NCI-H146 treated with DMSO at 0.1 percent for 48 hours (cell line): ENCODE measurements at regions not wholly inside any gene's neighbourhood (a gene's known extent, or its start where the extent isn't known, plus 50 kb on each side); places are given as distances from the start of the nearest gene placed in this dataset.

Source experiments
- DNase-seq: peaks from one replicate; lab custom pipeline; 2025; ENCODE audit not compliant: unreplicated experiment; lab: John Stamatoyannopoulos, UW

- no peak for DNase-seq
Measured at GRCh38 chr15:97456521-97457202, 503.8 kb upstream of the ARRDC4 start.

DNA sequence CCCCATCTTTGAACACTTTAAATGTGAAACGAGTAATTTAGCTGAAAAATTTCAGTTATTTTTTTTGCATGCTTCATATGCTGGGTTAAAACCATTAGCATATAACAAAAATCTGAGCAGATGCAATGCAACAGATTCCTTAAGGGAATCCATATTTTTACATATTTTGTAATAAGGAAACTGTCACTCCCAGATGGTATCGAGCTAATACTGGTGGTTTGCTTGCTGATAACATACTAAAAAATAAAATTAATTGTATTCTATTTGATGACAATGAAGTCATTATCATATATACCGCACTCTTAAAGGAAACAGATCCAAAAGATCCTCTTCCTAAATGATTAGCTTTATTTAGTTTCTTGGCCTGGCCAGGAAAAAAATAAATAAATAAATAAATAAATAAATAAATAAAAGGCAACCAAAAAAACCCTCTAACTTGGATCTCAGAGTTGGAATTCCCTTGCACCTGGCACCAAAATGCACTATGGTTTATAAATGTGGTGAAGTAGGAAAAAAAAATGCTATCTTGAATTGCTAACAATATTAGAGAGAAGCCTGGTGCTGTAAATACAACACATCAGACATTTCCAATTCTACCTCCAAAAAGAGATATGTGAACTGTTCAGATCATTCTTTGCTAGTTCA lies 503.2 kb upstream of the ARRDC4 start:
- DNase-seq: no peak

DNA sequence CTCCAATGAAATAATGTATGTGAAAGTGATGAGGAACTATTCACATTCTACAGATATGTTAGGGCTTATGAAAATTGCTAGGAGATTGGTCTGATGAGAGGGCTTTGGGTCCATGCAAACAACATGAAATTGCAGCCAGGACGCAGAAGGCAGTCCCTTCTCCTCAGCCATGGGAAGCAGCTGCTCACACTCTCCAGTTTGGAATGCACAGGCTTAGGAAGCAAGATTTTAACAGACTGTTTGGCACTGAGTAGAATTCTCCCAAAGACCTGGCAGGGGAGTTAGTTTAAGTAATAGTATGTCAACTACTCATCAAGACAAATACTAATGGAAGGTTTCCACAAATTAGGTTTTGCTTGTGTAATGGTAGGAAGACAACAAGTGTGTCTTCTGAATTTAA lies 500.7 kb upstream of the ARRDC4 start:
- no peak for DNase-seq

DNA sequence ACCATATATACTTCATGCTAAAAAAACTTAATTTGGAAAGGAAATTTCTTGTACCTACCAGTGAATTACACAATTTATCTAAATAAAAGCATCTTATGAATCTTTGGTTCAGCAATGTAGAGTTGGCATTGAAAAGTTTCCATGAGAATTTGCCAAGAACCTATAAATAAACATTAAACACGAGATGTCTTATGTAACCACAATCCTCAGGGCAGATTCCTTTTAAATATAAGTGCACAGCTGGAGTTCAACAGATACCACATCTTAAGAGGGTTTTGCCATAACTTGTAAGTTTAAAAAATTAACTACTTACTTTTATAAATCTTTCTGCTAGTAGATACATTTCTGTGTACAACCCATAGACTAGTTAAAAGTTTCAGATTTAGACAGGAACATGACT lies 499.3 kb upstream of the ARRDC4 start:
- no peak for DNase-seq

DNA sequence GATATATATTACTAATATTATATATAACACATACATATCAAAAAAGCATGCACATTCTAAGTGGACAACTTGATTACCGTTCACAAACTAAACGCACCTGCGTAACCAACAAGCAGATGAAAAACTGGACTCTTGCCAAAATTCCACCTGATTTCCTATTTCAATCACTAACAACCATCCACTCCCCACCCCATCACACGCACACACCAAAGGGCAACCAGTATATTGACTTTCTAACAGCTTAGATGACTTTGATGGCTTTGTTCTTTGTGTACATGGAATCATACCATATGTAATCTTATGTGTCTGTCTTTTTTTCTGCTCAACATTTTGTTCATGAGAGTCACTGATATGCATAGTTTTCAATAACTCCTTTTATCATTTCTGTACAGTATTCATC lies 496.8 kb upstream of the ARRDC4 start:
- DNase-seq: no peak

DNA sequence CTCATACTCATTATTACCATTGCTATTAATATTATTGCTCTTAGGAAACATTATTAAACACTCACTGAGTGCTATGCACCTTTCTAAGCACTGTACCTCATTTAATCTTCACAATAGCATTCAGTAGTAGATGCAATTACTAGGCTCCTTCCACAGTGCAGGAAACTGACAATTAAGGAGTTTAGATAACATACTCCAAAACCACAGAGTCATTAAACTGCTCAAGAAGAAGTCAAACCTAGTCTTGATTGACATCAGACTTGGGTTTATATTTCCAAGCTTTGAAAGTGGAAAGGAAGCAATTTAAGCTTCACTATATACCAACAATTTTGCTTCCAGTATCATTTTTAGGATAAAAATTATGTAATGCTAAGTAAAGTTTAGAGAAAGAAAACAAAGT lies 490.1 kb upstream of the ARRDC4 start:
- no peak for DNase-seq

GRCh38 chr15:97473627-97474026 lies 486.9 kb upstream of the ARRDC4 start:
- DNase-seq: no peak

DNA sequence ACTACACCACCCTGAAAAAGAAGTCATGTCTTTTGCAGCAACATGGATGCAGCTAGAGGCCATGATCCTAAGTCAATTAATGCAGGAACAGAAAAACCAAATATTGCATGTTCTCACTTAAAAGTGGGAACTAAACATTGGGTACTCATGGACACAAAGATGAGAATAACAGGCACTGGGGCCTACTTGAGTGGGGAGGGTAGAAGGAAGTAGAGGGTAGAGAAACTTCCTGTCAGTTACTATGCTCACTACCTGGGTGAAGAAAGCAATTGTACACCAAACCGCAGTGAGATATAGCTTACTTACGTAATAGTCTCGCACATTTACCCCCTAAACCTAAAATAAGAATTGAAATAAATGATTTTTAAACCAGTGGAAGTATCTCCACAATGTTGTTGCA lies 480.5 kb upstream of the ARRDC4 start:
- no peak for DNase-seq

GRCh38 chr15:97482521-97482920 lies 478.0 kb upstream of the ARRDC4 start:
- DNase-seq: no peak

DNA sequence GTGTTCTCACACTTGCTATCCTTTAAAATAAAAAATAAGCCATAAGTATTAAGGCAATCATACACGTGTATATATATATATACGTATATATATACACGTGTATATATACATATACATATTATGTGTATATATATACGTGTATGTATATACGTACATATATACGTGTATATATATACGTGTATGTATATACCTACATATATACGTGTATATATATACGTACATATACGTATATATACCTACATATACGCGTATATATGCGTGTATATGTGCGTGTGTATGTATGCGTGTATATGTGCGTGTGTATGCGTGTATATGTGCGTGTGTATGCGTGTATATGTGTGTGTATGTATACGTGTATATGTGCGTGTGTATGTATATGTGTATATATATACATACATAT lies 477.3 kb upstream of the ARRDC4 start:
- no peak for DNase-seq

- DNase-seq: no peak
Measured at GRCh38 chr15:97490429-97490828, 470.1 kb upstream of the ARRDC4 start.

GRCh38 chr15:97501291-97501690 lies 459.2 kb upstream of the ARRDC4 start:
- no peak for DNase-seq

DNA sequence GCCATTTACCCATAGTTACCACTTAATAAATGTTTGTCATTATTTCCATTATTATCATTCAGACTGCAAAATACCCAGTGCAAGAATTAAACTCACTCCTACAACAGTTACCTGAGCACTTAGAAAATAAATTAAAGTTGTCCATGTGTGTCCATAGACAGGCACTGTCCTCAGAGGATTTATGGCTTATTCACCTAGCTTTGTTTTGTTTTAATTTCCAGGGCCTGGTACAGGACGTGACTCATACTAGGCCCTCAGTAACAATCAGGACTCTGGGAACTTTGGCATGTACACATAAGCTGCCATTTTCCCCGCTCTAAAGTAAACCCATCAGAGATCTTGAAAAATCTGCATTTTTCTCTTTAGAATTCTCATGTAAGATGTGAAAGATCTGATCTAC lies 458.5 kb upstream of the ARRDC4 start:
- DNase-seq: no peak

- no peak for DNase-seq
Measured at GRCh38 chr15:97504031-97504792, 456.3 kb upstream of the ARRDC4 start.

DNA sequence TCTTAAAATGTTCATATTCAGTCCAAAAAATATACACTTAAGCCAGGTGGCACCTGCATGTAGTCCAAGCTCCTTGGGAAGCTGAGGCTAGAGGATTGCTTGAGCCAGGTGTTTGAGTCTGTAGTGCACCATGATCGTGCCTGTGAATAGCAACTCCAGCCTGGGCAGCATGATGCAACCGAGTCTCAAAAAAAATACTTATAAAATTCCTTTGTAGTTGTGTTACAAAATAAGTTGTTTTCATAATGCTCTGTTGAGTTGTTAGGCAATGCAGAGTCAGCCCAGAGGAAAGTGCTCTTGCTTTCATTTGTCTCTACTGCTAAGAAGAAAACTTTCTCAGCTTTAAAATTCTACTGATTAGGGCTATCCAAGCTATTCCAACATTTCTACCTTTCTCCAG lies 442.8 kb upstream of the ARRDC4 start:
- DNase-seq: no peak

DNA sequence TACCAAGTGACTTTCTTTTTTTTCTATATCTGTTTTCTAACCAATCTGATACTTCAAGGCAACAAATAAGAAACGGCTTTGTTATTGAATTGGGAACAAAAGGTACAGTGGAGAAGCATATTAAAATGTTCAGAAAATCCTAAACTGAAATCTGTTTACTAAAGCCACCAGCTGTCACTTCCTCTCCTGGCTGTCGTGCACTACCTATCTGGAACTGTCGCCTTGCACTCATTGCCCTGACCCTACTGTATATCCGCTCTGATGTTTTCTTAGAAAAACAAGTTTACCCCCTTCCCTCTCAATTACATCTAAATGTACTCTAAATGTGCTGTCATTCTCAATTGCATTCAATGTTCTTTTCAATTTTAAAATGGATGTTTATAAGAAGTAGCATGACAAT lies 439.8 kb upstream of the ARRDC4 start:
- DNase-seq: no peak

GRCh38 chr15:97521381-97522285 lies 438.9 kb upstream of the ARRDC4 start:
- no peak for DNase-seq

DNA sequence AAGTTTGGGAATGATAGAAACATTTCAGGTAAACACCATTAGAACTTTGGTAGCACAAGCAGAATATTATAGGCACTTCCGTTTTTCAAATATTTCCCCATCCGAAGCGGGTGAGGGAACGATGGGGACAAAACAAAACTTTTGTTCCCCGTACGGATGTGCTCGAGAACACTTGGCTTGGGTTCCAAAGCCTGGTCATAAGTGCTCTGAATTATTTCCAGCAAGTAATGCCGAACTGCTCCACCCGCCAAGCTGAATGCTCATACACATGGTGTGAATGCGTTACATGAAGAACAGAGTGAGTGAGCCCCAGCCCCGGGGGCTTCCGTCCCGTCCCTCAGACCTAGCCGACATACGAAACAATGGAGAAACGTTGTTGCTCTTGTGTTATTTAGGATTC lies 438.2 kb upstream of the ARRDC4 start:
- no peak for DNase-seq

DNA sequence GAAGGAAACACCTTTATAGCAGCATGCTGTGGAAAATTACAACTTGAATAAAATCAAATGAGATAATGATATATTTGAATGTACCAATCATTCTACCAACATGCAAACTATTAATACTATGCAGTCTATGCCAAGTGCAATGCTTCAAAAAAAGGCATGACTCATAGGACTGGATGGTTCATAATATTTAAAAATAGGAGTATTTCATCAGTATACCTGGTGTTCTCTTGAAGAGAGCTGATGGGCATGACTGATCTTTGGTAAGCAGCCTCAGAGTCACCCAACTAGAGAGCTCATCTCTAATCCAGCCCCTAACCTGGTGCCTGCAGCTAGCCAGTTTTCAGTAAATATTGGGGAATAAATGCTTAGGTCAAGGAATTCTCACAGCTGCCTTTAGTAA lies 434.7 kb upstream of the ARRDC4 start:
- no peak for DNase-seq

DNA sequence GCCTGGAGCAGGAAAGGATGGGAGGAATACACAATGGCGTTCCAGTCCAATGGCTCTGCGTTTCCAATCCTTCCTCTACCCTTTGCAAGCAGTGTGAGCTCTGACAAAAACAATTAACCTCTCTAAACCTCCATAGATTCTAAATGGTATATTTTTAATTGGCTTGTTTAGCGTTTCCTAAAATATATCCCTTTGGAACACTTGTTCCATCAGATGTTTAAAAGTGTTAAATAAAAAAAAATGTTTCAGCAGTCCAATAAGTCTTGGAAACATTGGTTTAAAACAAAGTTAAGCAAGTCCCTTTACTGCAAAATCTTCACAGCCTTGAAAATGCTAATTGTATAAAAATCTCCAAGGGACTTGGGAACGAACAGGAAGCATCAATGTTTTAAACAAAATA lies 432.3 kb upstream of the ARRDC4 start:
- no peak for DNase-seq

GRCh38 chr15:97545799-97546198 lies 414.7 kb upstream of the ARRDC4 start:
- DNase-seq: no peak
